ENCODE measurements at regions not wholly inside any gene's neighbourhood (a gene's known extent, or its start where the extent isn't known, plus 50 kb on each side); places are given as distances from the start of the nearest gene placed in this dataset.

DNA sequence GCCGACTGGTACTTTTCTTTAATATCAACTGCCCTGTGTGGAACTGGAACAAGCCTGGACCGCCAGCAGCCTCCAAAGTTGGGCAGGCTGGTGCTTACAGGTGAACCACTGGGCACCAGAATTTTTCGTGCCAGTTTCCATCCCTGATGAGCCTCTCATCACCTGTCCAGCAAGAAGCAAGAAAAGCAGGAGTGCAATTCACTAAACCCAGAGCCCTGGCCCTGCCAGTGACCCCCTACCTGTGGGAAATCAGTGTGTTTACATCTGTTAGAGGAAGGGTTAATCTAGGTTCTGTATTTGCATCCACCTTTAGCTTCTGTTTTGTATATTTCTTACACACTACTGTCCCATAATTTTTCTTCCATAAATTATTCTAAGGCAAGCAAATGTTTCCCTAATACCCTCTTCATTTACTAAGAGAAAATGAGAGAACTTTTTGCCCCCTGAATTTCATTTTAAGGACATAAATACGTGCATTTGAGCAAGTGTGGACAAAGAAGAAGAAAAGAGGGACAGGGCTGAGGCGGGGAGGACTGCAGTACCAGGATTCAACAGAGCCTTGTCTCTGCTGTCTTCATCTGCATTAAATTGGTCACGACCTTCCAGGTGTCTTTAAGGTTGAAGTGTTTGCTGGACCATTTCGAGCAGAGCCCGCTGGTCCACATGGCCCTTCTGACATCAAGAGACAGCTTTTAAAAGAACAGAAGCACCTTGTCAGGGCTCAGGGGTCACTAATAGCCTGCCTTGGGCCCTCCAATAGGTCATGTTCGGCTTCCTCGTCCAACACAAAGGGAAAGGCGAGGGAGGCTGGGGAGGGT, 763.1 kb downstream of the BCL11A start:
- Histone ChIP-seq H3K4me3 (ENCODE audit: low read length in 2 of 2) (no peak overlapping the region), H3K27ac (ENCODE audit: low read depth in 1 of 2, low read length in 2 of 2) (no peak overlapping the region), H3K4me1 (ENCODE audit: control insufficient read depth in 1 of 2, insufficient read depth in 2 of 2, low read length in 2 of 2) (no peaks in the 10 kb centered on the region), H3K9me3 (ENCODE audit: control insufficient read depth, low read length) (no peaks in the 10 kb centered on the region), H3K27me3 (ENCODE audit: control insufficient read depth in 1 of 2, insufficient read depth in 2 of 2, low read length in 1 of 2) (no peaks in the 10 kb centered on the region), H3K36me3 (ENCODE audit: control insufficient read depth in 1 of 2, insufficient read depth in 2 of 2, low read length in 1 of 2) (no peaks in the 10 kb centered on the region)
- DNase-seq (no peak), ATAC-seq (ENCODE audit: low FRiP score) (no peak)
- WGBS, 2 donors = 90% methylated on average over 11 of the region's 11 CpGs
- intact Hi-C loops (cut with DNase I) = no loop called here

DNA sequence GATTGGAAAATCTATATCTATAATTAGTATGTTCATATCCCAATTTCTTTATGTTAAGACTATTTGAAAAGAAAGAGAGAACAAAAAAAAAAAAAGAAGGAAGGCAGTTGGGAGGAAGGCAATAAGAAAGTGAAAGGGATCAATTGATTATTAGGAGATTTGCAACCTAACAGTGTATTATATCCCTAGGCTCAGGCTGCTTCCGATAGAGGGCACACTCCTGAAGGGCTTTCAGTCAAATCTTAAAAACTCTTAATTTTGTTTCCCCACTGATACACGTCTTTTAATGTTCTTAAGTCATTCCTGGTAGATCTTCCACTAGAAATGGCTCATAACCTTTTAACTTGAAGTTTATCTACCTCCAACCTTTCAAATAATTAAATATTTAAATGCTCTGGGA, 763.9 kb downstream of the BCL11A start:
- Histone ChIP-seq H3K27me3 (ENCODE audit: control insufficient read depth in 1 of 2, insufficient read depth in 2 of 2, low read length in 1 of 2) (no peaks in the 10 kb centered on the region), H3K27ac (ENCODE audit: low read depth in 1 of 2, low read length in 2 of 2) (no peak overlapping the region), H3K4me3 (ENCODE audit: low read length in 2 of 2) (no peak overlapping the region), H3K9me3 (ENCODE audit: control insufficient read depth, low read length) (no peaks in the 10 kb centered on the region), H3K36me3 (ENCODE audit: control insufficient read depth in 1 of 2, insufficient read depth in 2 of 2, low read length in 1 of 2) (no peaks in the 10 kb centered on the region), H3K4me1 (ENCODE audit: control insufficient read depth in 1 of 2, insufficient read depth in 2 of 2, low read length in 2 of 2) (no peaks in the 10 kb centered on the region)
- WGBS, 2 donors = 66 to 74% methylated on average over 2 of the region's 2 CpGs
- no peak for DNase-seq
- ATAC-seq (ENCODE audit: low FRiP score) = no peak
- intact Hi-C loops (cut with DNase I) = no loop called here

DNA sequence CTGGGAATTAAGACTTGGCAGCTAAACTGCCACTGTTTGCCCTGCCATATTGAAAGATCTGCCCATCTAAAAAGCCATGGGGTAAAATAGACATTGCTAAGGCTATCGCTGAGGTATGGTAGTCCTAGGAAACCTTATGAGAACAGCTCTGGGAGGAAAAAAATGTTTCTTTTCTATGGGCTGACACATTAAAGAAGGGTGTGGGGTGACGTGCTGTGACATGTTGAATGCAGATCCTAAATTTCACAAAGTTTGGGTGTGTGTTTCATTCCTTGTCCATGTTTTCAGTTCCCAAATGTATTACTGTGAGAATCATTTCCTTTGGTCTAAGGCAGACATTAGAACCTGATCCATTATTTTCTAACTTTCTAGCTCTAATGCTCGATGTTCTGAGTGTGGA, 766.4 kb downstream of the BCL11A start:
- ATAC-seq (ENCODE audit: low FRiP score) (no peak), DNase-seq (no peak)
- Histone ChIP-seq H3K36me3 (ENCODE audit: control insufficient read depth in 1 of 2, insufficient read depth in 2 of 2, low read length in 1 of 2) (no peaks in the 10 kb centered on the region), H3K27ac (ENCODE audit: low read depth in 1 of 2, low read length in 2 of 2) (no peak overlapping the region), H3K4me1 (ENCODE audit: control insufficient read depth in 1 of 2, insufficient read depth in 2 of 2, low read length in 2 of 2) (no peaks in the 10 kb centered on the region), H3K4me3 (ENCODE audit: low read length in 2 of 2) (no peak overlapping the region), H3K9me3 (ENCODE audit: control insufficient read depth, low read length) (no peaks in the 10 kb centered on the region), H3K27me3 (ENCODE audit: control insufficient read depth in 1 of 2, insufficient read depth in 2 of 2, low read length in 1 of 2) (no peaks in the 10 kb centered on the region)
- intact Hi-C loops (cut with DNase I) = no loop called here
- WGBS, 2 donors = 83% methylated on average over 3 of the region's 3 CpGs

DNA sequence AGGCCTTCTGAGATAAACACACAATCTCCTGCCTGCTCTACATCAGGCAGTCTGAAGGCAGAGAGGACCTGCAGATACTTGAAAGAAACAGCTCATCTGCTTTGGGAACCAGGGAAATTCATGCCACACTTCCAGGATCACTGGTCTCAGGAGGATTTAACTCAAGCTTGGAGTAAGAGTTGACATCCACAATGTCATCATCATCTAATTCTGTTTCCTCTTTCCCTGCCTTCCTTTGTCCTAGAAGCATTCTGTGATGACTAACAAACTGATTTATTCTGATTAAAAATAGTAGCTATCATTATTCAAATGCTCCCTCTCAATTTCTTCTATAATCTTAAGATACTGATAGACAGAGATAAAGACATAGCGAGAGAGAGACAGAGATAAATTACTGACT, 766.8 kb downstream of the BCL11A start:
- WGBS, 2 donors = 88 to 90% methylated on average over 1 of the region's 1 CpG
- no peak for DNase-seq
- H3K27ac ChIP-seq (ENCODE audit: low read depth in 1 of 2, low read length in 2 of 2) = no peak overlapping the region
- H3K4me1 ChIP-seq (ENCODE audit: control insufficient read depth in 1 of 2, insufficient read depth in 2 of 2, low read length in 2 of 2) = no peaks in the 10 kb centered on the region
- ATAC-seq (ENCODE audit: low FRiP score) = no peak
- H3K36me3 ChIP-seq (ENCODE audit: control insufficient read depth in 1 of 2, insufficient read depth in 2 of 2, low read length in 1 of 2) = no peaks in the 10 kb centered on the region
- intact Hi-C loops (cut with DNase I) = no loop called here
- no peaks in the 10 kb centered on the region for H3K9me3 ChIP-seq (ENCODE audit: control insufficient read depth, low read length)
- no peak overlapping the region for H3K4me3 ChIP-seq (ENCODE audit: low read length in 2 of 2)
- no peaks in the 10 kb centered on the region for H3K27me3 ChIP-seq (ENCODE audit: control insufficient read depth in 1 of 2, insufficient read depth in 2 of 2, low read length in 1 of 2)

DNA sequence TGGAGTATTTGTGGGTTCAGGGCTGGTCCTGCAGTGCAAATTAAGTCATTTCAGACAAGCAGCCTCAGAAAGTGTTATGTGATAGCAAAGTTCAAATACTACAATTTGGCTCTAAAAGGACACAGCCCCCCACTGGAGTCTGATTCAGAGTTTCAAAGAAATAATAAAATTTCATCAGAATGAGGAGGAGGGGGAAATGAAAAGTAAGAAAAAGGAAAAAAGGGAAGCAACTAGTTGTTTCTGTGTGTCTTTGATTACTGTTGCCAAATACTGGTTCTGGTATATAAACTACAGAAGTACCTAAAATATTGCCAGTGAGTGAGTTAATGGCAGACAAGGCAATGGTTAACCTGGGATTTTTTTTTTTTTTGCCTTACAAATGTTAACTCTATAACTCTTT, 773.9 kb downstream of the BCL11A start:
- DNase-seq (no peak), ATAC-seq (ENCODE audit: low FRiP score) (no peak)
- H3K4me1 ChIP-seq (ENCODE audit: control insufficient read depth in 1 of 2, insufficient read depth in 2 of 2, low read length in 2 of 2) = no peaks in the 10 kb centered on the region
- intact Hi-C loops (cut with DNase I) = no loop called here
- no peak overlapping the region for H3K4me3 ChIP-seq (ENCODE audit: low read length in 2 of 2)
- no peaks in the 10 kb centered on the region for H3K27me3 ChIP-seq (ENCODE audit: control insufficient read depth in 1 of 2, insufficient read depth in 2 of 2, low read length in 1 of 2)
- no peaks in the 10 kb centered on the region for H3K36me3 ChIP-seq (ENCODE audit: control insufficient read depth in 1 of 2, insufficient read depth in 2 of 2, low read length in 1 of 2)
- no peak overlapping the region for H3K27ac ChIP-seq (ENCODE audit: low read depth in 1 of 2, low read length in 2 of 2)
- no peaks in the 10 kb centered on the region for H3K9me3 ChIP-seq (ENCODE audit: control insufficient read depth, low read length)

DNA sequence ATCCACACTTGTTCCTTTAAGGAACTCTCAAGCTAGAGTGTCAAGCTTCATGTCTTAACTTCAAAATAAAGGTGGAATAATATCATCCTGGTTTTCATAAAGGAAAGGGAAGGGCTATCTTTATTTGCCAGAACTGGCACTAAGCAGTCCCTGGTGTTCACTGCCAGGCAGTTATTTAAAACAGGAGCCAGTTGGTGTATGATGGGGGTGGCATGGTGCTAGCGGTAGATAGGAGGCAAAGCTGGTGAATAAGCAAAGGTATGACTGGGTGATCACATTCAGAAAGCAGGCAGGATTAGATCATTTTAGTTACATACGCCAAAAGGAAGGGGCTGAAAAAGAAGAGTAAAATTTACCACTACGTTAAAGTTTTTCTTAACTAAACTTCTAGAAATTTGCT, 776.3 kb downstream of the BCL11A start:
- H3K9me3 ChIP-seq (ENCODE audit: control insufficient read depth, low read length) = no peaks in the 10 kb centered on the region
- no peak overlapping the region for H3K27ac ChIP-seq (ENCODE audit: low read depth in 1 of 2, low read length in 2 of 2)
- no peaks in the 10 kb centered on the region for H3K4me1 ChIP-seq (ENCODE audit: control insufficient read depth in 1 of 2, insufficient read depth in 2 of 2, low read length in 2 of 2)
- ATAC-seq (ENCODE audit: low FRiP score) = no peak
- no peaks in the 10 kb centered on the region for H3K36me3 ChIP-seq (ENCODE audit: control insufficient read depth in 1 of 2, insufficient read depth in 2 of 2, low read length in 1 of 2)
- H3K27me3 ChIP-seq (ENCODE audit: control insufficient read depth in 1 of 2, insufficient read depth in 2 of 2, low read length in 1 of 2) = no peaks in the 10 kb centered on the region
- DNase-seq = no peak
- 80 to 82% methylated on average over 3 of the region's 3 CpGs for WGBS, 2 donors
- intact Hi-C loops (cut with DNase I) = no loop called here
- H3K4me3 ChIP-seq (ENCODE audit: low read length in 2 of 2) = no peak overlapping the region

DNA sequence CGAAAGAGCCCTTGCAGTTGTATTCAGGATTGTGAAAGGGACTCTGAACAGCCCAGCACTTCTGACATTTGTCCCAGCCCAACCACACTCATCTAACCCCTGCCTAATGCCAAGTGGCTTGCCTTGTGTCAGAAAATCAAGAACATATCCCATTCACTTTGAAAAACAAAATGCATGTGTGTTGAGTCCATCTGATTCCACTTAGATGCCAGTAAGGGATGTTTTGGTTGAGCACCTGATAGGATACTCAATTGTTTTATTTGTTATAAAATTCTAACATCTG, 776.8 kb downstream of the BCL11A start:
- Histone ChIP-seq H3K27me3 (ENCODE audit: control insufficient read depth in 1 of 2, insufficient read depth in 2 of 2, low read length in 1 of 2) (no peaks in the 10 kb centered on the region), H3K9me3 (ENCODE audit: control insufficient read depth, low read length) (no peaks in the 10 kb centered on the region), H3K27ac (ENCODE audit: low read depth in 1 of 2, low read length in 2 of 2) (no peak overlapping the region), H3K36me3 (ENCODE audit: control insufficient read depth in 1 of 2, insufficient read depth in 2 of 2, low read length in 1 of 2) (no peaks in the 10 kb centered on the region), H3K4me1 (ENCODE audit: control insufficient read depth in 1 of 2, insufficient read depth in 2 of 2, low read length in 2 of 2) (no peaks in the 10 kb centered on the region), H3K4me3 (ENCODE audit: low read length in 2 of 2) (no peak overlapping the region)
- DNase-seq (no peak), ATAC-seq (ENCODE audit: low FRiP score) (no peak)
- WGBS, 2 donors = 82 to 95% methylated on average over 1 of the region's 1 CpG
- intact Hi-C loops (cut with DNase I) = no loop called here

DNA sequence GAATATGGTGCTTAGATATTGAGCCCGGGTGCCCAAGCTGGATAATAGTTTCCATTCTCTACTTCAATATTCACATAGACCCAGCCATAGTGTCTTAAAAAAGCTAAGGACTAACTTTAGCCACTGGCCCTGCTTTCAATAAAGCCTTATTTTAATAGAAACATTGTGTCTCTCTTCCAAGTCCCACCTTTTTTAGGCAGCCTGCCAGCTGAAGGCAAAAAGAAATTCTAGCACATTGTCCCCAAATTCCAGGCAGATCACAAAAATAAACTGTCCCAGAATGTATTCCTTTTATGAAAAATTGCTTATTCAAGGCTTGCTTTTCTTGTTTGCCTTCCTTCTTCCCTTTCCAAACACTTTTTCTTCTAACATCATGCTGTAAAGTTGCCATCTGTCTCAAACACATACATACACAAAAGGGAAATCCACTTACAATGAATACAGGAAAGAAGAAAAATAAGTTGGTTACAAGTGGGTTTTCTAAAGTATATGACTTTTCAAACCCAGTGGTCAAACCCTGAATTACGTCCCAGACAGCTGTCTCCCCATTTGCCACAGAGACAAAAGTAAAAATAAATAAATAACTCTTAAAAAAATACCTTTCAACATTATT, 778.5 kb downstream of the BCL11A start:
- WGBS, 2 donors = 10 to 13% methylated on average over 2 of the region's 2 CpGs
- Histone ChIP-seq H3K27me3 (ENCODE audit: control insufficient read depth in 1 of 2, insufficient read depth in 2 of 2, low read length in 1 of 2) (no peaks in the 10 kb centered on the region), H3K4me3 (ENCODE audit: low read length in 2 of 2) (no peak overlapping the region), H3K27ac (ENCODE audit: low read depth in 1 of 2, low read length in 2 of 2) (no peak overlapping the region), H3K4me1 (ENCODE audit: control insufficient read depth in 1 of 2, insufficient read depth in 2 of 2, low read length in 2 of 2) (no peaks in the 10 kb centered on the region), H3K36me3 (ENCODE audit: control insufficient read depth in 1 of 2, insufficient read depth in 2 of 2, low read length in 1 of 2) (no peaks in the 10 kb centered on the region), H3K9me3 (ENCODE audit: control insufficient read depth, low read length) (no peaks in the 10 kb centered on the region)
- no peak for ATAC-seq (ENCODE audit: low FRiP score)
- DNase-seq = no peak
- intact Hi-C loops (cut with DNase I) = no loop called here

DNA sequence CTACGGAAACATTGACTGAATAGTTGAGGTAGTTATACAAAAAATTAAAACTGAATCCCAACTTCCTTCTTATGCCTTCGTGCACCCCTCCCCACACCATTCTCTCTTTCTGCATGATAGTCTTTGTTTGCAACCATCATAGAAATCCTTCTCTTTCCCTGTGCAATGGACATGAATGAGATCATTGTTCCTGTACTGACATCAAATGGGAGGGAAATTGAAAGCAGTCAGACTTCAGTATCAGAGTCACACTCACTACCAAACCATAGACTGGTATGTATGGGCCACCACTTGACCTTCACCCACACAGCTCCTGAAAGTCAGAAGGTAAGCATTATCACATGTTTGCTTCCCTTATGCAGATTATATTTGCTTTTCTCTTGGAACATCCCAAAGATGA, 782.8 kb downstream of the BCL11A start:
- Histone ChIP-seq H3K4me3 (ENCODE audit: low read length in 2 of 2) (no peak overlapping the region), H3K36me3 (ENCODE audit: control insufficient read depth in 1 of 2, insufficient read depth in 2 of 2, low read length in 1 of 2) (no peaks in the 10 kb centered on the region), H3K9me3 (ENCODE audit: control insufficient read depth, low read length) (no peaks in the 10 kb centered on the region), H3K27me3 (ENCODE audit: control insufficient read depth in 1 of 2, insufficient read depth in 2 of 2, low read length in 1 of 2) (no peaks in the 10 kb centered on the region), H3K4me1 (ENCODE audit: control insufficient read depth in 1 of 2, insufficient read depth in 2 of 2, low read length in 2 of 2) (no peaks in the 10 kb centered on the region), H3K27ac (ENCODE audit: low read depth in 1 of 2, low read length in 2 of 2) (no peak overlapping the region)
- intact Hi-C loops (cut with DNase I) = no loop called here
- DNase-seq = no peak
- 94% methylated on average over 2 of the region's 2 CpGs for WGBS, 2 donors
- no peak for ATAC-seq (ENCODE audit: low FRiP score)
